Ovary (tissue), 7 donors: ENCODE measurements at regions not wholly inside any gene's neighbourhood (a gene's known extent, or its start where the extent isn't known, plus 50 kb on each side); places are given as distances from the start of the nearest gene placed in this dataset.

ENCODE experiments used
- DNase-seq, 5 donors: peaks; one replicate each; pipeline ENCODE4 v3.0.0-alpha.2; 2019 to 2020
- H3K27ac ChIP-seq, 2 donors: fragments of 200-600 bp; one replicate each; pipeline versions ENCODE4 v1.5.1 to v1.8.0; 2019 to 2022
- H3K27me3 ChIP-seq: fragments of 200-600 bp; one replicate; pipeline ENCODE4 v1.8.0; 2022
- H3K36me3 ChIP-seq: fragments of 200-600 bp; sonication (generic); one replicate; pipeline ENCODE4 v1.5.1; 2019
- H3K4me1 ChIP-seq: one replicate; pipeline ENCODE4 v1.8.1; 2013; ENCODE audit warnings: mild to moderate bottlenecking, moderate library complexity; ENCODE audit not compliant: insufficient read depth
- H3K4me3 ChIP-seq: fragments of 200-600 bp; sonication (generic); one replicate; pipeline ENCODE4 v1.5.1; 2017
- H3K9me3 ChIP-seq, 2 donors: fragments of 200-600 bp in 1 of 2; sonication (generic) in 1 of 2; one replicate each; pipeline versions ENCODE4 v1.5.1 to v1.8.1; 2013 to 2019; ENCODE audit warnings: mild to moderate bottlenecking in 1 of 2, moderate library complexity in 1 of 2
- CTCF ChIP-seq, 3 donors: fragments of 450-650 bp in 2 of 3; fragments of 200-600 bp in 1 of 3; IDR thresholded peaks; one replicate each; pipeline versions ENCODE4 v1.5.1 to v1.8.0; 2016 to 2022; ENCODE audit warnings: antibody characterized with exemption in 3 of 3, mild to moderate bottlenecking in 1 of 3
- EP300 ChIP-seq: sonication (generic); formaldehyde crosslinking; IDR thresholded peaks from one replicate; pipeline ENCODE4 v1.6.1; 2017; ENCODE audit warnings: antibody characterized with exemption
- POLR2A ChIP-seq: fragments of 450-650 bp; IDR thresholded peaks from one replicate; pipeline ENCODE4 v1.6.1; 2017; ENCODE audit warnings: antibody characterized with exemption, mild to moderate bottlenecking, moderate library complexity
- WGBS, 3 donors: extraction: QIAGEN DNeasy Blood & Tissue Kit in 1 of 3; methylation state at CpG; one replicate each; pipeline versions ENCODE4 v1.1.5 to v1.1.7; 2013 to 2017; 5-methylcytosine and 5-hydroxymethylcytosine counted together
- intact Hi-C, 4 donors: fragments of 100-400 bp; cut with DNase I; formaldehyde crosslinking; loops; one replicate each; pipeline versions ENCODE4 v1.11.0 to v1.15.1; 2022 to 2023
- donor health status: DM: no; HTN: no; CAD: no; lungs with moderate emphysema.
- donor health status: DM: no; HTN: no; CAD: no.
- donor health status: Bipolar disorder and iron deficiency.
- donor health status: DM: no; HTN: no; CAD: no.
- donor health status: DM: yes; HTN: yes; CAD: no.

GRCh38 chr3:102533784-102534183 lies 99.0 kb downstream of the ZPLD1 start:
- no peak overlapping the region for H3K27ac ChIP-seq
- no peak overlapping the region for H3K4me3 ChIP-seq
- intact Hi-C loops, result loop anchor here in 2 of 4 donors (5.0 to 10.0 kb wide), 2 partner anchors 301 to 729 kb away; no protein-coding TSS in a partner anchor
- H3K36me3 ChIP-seq, result no peaks in the 10 kb centered on the region
- TF ChIP-seq CTCF (IDR thresholded peaks at IDR 0.05), result no peak
- no peak for TF ChIP-seq POLR2A
- TF ChIP-seq EP300, result no peak
- no peak for DNase-seq
- H3K27me3 ChIP-seq, result no peaks in the 10 kb centered on the region
- no peaks in the 10 kb centered on the region for H3K4me1 ChIP-seq
- 69 to 76% (median 72%) methylated on average over 4 of the region's 4 CpGs for WGBS, 3 donors
- H3K9me3 ChIP-seq, result no peaks in the 10 kb centered on the region

GRCh38 chr3:102536456-102536855 lies 101.6 kb downstream of the ZPLD1 start:
- peak in 1 of 3 donors; percentile 30 for TF ChIP-seq CTCF (IDR thresholded peaks at IDR 0.05)
- no peak for TF ChIP-seq EP300
- no peaks in the 10 kb centered on the region for H3K27me3 ChIP-seq
- intact Hi-C loops, result loop anchor here in 3 of 4 donors (5.0 to 10.0 kb wide), 3 partner anchors 309 to 732 kb away; no protein-coding TSS in a partner anchor
- H3K9me3 ChIP-seq, result no peaks in the 10 kb centered on the region
- H3K27ac ChIP-seq, result no peak overlapping the region
- 10 to 17% (median 11%) methylated on average over 7 of the region's 7 CpGs for WGBS, 3 donors
- no peaks in the 10 kb centered on the region for H3K4me1 ChIP-seq
- no peak for DNase-seq
- H3K36me3 ChIP-seq, result no peaks in the 10 kb centered on the region
- no peak overlapping the region for H3K4me3 ChIP-seq

GRCh38 chr3:102537123-102537522 lies 102.3 kb downstream of the ZPLD1 start:
- no peaks in the 10 kb centered on the region for H3K9me3 ChIP-seq
- H3K36me3 ChIP-seq, result no peaks in the 10 kb centered on the region
- WGBS, 3 donors, result 72 to 86% (median 83%) methylated on average over 1 of the region's 1 CpG
- TF ChIP-seq POLR2A (no peak), EP300 (no peak), CTCF (IDR thresholded peaks at IDR 0.05) (no peak)
- H3K27me3 ChIP-seq, result no peaks in the 10 kb centered on the region
- no peak for DNase-seq
- H3K4me3 ChIP-seq, result no peak overlapping the region
- intact Hi-C loops, result loop anchor here in 3 of 4 donors (5.0 to 10.0 kb wide), 3 partner anchors 310 to 732 kb away; no protein-coding TSS in a partner anchor
- no peak overlapping the region for H3K27ac ChIP-seq
- H3K4me1 ChIP-seq, result no peaks in the 10 kb centered on the region

GRCh38 chr3:102544741-102545140 lies 109.9 kb downstream of the ZPLD1 start:
- no peaks in the 10 kb centered on the region for H3K4me1 ChIP-seq
- no peak overlapping the region for H3K4me3 ChIP-seq
- intact Hi-C loops, result no loop called here
- no peaks in the 10 kb centered on the region for H3K9me3 ChIP-seq
- WGBS, 3 donors, result 94 to 96% (median 95%) methylated on average over 6 of the region's 6 CpGs
- TF ChIP-seq POLR2A, result no peak
- H3K27me3 ChIP-seq, result no peaks in the 10 kb centered on the region
- no peak for DNase-seq
- no peak overlapping the region for H3K27ac ChIP-seq
- H3K36me3 ChIP-seq, result no peaks in the 10 kb centered on the region

- WGBS, 3 donors, result 75 to 90% (median 87%) methylated on average over 2 of the region's 2 CpGs
- no peaks in the 10 kb centered on the region for H3K4me1 ChIP-seq
- H3K36me3 ChIP-seq, result no peaks in the 10 kb centered on the region
- intact Hi-C loops, result no loop called here
- H3K27me3 ChIP-seq, result no peaks in the 10 kb centered on the region
- H3K4me3 ChIP-seq, result no peak overlapping the region
- H3K27ac ChIP-seq, result no peak overlapping the region
- H3K9me3 ChIP-seq, result no peaks in the 10 kb centered on the region
- DNase-seq, result no peak
- TF ChIP-seq POLR2A (no peak), EP300 (no peak), CTCF (IDR thresholded peaks at IDR 0.05) (no peak)
These were observed 110.5 kb downstream of the ZPLD1 start for GRCh38 chr3:102545276-102545675.
